GM21526 (cell line): ENCODE measurements at regions not wholly inside any gene's neighbourhood (a gene's known extent, or its start where the extent isn't known, plus 50 kb on each side); places are given as distances from the start of the nearest gene placed in this dataset.
"Not testable (repeated sequence)": the region's sequence is repeated elsewhere in the genome, so short reads cannot be mapped to it uniquely, and the experiment has no call there.

Source experiments
- ATAC-seq: cut with Tn5 transposase; IDR thresholded peaks from one replicate; pipeline ENCODE4 v1.9.1; 2021; ENCODE audit warnings: moderate library complexity; ENCODE audit not compliant: unreplicated experiment, low FRiP score

DNA sequence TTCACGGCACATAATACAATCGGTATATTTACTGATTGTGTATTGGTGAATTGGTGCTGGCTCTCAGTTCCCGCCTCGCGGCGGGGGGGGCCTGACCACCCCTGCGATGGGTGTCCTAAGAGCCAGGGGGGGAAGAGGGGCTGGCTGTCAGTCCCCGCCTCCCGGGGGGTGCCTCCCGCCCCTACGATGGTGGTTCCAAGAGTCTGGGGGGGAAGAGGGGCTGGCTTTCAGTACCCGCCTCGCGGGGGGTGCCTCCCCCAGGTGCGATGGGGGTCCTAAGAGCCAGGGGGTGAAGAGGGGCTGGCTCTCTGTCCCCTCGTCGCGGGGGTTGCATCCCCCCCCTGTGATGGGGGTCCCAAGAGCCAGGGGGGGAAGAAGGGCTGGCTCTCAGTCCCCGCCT is 2321.8 kb upstream of the PCDH20 start:
- ATAC-seq: no peak

DNA sequence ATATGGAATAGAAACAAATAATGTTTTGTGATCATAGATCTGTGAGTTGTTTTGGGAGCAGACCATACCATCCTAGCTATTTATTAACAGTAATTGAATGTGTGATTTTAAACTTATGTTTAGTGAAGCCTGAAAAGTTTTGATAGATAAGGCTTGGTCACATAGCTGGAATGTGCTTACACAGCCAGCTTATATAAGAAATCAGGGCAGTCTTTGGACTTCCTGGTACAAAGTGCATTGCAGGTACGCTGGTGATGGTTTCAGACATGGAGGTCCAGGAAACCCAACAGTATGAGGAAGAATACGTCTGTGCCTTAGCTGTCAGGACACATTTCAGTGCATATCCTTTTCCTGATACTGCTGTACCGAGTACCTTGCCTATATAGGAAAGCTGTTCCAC is 2316.2 kb upstream of the PCDH20 start:
- no peak for ATAC-seq

DNA sequence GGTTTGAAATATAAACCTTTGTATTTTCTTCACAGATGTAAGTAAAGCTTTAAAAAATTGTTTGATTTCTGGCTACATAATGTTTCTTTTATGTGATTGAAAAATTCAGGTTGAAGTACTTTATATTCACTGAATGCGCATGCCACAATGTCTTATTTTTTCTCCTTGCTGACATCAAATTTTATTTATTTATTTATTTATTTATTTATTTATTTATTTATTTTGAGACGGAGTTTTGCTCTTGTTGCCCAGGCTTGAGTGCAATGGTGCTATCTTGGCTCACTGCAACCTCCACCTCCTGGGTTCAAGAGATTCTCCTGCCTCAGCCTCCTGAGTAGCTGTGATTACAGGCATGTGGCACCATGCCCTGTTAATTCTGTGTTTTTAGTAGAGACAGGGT is 2296.5 kb upstream of the PCDH20 start:
- not testable (repeated sequence) for ATAC-seq

DNA sequence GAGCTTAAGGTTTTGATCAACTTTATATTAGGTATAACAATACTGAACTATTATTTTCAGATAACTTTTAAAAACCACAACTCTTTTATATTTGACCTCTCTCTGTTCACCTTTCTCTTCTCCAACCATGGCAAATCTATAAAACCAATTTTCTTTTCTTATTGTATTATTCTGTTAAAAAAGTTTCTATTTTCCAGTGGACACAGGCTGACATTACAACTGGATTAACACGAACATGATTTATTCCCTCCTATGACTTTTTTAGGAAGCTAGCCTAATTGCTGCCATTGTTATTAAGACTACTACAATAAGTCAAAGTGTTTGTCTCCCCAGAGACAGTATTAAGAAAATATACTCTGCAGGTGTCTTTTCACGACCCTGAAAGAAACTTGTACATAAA is 2291.1 kb upstream of the PCDH20 start:
- no peak for ATAC-seq

DNA sequence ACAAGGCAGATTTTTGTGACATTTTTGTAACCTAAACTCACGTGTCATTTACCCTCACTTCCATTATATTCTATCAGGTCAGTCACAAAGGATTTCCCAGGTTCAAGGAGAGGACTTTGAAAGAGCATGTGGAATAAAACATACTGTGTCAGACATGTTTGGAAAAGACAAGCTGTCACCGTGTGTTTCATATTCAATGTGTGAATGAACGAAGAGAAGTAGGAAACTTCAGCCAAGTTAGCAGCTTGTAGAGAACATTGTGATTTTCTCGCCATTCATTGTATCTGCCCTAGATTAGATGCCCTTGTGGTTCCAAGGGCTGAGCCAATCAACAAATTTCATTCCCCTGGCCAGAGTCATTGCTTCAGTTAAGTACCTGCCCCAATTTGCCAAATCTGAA is 2288.9 kb upstream of the PCDH20 start:
- no peak for ATAC-seq

DNA sequence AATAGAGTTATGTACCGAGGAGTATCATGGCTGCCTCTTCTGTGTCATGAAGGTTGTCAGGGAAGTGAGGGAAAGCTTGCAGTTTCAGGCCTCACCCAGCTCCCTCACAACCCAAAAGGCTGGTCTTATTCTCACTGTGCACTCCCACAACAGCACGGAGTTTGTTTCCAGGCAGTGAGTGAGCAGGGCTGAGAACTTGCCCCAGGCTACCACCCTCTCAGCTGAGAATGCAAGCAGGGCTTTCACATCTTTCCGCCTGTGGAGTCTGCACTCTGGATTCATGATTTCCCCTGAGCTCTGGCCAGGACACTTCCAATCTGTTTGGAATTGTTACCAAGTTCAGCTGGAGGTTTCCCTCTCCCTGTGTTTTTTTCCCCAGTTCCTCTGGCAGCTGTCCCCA is 2284.7 kb upstream of the PCDH20 start:
- ATAC-seq: no peak

DNA sequence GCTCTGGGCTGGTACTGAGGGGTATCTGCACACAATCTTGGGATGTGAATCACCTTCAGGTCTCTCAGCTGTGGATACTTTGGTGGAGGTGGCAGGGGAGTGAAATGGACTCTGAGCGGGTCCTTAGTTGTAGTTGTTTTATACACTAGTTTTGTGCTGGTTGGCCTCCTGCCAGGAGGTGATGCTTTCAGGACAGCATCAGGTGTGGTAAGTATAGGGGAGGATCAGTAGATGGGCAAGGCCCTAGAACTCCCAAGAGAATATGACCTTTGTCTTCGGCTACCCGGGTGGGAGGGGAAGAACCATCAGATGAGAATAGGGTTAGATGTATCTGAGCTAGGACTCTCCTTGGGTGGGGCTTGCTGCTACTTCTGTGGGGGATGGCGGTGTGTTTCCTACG is 2284.3 kb upstream of the PCDH20 start:
- no peak for ATAC-seq

DNA sequence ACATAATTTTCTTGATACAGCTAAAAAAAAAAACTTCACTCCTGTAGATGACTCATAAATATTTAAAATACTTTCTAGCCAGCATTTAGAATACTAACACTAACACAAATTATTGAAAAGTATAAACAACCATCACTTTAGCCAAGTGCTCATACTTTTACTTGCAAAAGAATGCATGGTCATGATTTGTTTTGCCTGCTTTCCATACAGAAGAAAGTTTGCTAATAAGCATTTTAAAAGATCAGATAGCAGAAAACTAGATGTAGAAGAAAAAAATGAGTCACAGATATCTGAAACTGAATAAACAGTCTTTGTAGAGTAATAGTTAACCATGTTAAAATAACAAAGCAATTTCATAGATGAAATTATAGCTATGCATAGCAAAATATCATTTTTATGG is 2280.4 kb upstream of the PCDH20 start:
- ATAC-seq: no peak

DNA sequence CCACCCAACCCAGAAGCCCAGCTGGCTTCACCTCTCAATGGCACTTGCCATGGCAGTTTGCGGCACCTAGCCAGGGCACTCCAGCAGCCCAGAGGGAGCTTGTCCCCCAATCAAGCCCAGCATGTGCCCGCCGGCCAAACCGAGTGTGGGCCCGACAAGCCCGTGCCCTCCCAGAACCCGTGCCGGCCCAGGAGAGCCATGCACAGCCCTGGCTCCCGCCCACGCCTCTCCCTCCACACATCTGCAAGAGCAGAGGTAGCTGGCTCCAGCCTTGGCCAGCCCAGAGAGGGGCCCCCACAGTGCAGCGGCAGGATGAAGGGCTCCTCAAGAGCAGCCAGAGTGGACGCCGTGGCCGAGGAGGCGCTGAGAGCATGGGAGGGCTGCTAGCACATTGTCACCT is 2278.0 kb upstream of the PCDH20 start:
- no peak for ATAC-seq

DNA sequence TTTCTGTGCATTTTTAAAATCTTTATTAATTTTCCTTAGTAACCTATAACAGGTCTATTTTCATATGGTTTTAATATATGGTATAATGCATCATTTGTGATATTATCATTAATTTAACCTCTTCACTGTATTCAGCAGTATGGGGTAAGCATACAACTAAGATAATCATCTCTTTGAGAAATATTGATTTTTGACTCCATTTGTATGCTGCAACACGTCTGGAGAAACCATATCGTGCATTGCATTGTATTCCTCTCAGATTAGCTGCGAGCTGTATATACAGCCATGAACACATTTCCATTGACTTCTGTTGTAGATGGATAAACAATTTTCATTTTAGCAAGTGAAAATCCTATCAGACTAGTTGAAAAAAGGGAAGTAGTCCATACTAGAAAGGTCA is 2275.8 kb upstream of the PCDH20 start:
- no peak for ATAC-seq

DNA sequence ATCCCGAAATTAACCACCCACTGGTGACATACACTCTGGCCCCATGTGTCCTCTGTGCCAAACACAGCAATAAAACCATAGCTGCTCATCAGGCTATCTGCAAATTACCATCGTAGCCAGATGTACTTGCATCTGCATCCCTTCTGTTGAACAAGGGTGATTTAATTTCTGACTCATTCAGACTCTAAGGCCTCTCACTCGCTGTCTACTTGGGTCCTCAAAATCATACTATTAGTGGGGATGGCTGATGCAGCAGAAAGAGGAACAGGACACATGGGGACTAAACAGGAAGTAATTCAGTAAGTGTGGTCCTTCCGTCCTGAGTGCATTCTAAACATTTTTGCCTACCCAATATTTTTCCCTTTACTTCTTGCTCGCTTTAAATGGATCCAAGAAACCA is 2275.0 kb upstream of the PCDH20 start:
- no peak for ATAC-seq

DNA sequence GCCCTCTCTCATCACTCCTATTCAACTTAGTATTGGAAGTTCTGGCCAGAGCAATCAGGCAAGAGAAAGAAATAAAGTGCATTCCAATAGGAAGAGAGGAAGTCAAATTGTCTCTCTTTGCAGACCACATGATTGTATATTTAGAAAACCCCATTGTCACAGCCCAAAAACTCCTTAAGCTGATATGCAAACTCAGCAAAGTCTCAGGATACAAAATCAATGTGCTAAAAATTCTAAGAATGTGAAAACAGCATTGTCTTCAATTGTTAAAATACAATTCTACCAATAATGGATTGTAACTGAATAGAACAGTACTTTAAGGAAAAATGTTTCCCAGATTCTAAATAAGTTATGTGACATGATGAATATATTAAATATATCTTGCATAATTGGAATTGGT is 2269.2 kb upstream of the PCDH20 start:
- no peak for ATAC-seq

DNA sequence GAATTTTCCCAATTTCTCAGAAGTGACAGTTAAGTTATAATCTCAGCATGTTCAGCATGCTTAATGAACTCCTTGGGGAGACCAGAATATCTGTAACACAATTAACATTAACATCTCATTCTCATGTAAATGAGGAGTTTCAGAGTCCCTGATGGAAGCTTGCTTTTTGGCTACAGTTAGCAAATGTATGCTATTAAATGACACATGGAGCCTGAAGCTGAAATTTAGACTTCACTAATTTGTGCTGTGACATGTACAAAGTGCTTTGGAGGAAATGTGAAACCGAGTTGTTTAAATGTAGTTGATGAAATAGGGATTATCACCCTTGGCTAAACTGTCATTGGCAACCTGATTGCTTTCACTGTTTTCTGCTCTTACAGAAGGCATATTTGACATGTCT is 2265.1 kb upstream of the PCDH20 start:
- no peak for ATAC-seq

DNA sequence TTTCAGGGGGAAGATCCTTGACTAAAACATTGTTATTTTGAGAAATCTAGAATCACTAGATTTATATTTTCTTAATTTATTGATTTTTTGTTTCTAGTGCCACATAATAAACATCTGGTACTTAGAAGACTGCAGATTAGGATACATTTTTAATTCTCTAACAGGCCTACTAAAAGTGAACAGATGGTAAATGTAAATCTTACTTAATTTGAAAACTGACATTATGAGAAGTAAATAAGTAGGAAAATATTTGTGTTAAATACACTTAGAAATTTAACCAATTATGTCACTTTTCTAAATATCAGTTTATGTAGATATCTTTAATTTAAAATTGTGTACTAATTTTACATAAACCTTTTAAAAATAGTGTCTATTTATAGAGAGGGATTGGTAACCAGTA is 2255.6 kb upstream of the PCDH20 start:
- ATAC-seq: no peak

DNA sequence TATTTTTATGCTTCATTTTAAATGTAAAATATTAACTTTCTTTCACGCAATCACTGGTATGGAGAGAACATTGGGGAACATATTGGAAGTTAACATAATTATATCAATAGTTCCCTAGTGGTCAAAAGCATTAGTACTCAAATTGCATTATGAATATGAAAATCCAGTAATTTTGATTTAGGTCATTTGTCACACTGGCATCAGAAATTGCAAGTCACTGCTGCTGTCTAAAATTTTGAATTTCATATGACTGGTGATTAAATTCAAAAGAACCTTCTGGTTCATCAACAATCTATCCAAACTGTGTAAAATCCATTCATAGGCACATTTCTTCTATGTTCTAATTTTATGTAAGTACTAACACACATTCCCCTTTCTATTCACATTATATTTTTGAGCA is 2235.7 kb upstream of the PCDH20 start:
- no peak for ATAC-seq

DNA sequence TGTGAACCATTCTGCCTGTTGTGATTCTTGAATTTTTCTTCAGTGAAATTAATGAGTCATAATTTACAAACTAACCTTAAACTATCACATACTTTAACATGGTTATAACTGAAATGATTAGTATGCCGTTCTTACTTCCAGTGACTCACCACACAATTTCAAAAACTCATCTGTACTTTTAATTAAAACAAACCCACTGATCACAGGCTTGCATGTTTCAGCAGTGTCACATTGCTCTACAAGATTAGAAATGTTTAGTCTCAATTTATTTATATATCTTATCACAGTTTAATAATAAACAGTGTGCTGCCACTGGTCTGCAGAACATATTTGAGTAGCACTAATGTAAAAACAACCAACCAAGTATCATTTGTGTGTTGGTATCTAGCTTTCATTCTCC is 2227.9 kb upstream of the PCDH20 start:
- ATAC-seq: no peak

DNA sequence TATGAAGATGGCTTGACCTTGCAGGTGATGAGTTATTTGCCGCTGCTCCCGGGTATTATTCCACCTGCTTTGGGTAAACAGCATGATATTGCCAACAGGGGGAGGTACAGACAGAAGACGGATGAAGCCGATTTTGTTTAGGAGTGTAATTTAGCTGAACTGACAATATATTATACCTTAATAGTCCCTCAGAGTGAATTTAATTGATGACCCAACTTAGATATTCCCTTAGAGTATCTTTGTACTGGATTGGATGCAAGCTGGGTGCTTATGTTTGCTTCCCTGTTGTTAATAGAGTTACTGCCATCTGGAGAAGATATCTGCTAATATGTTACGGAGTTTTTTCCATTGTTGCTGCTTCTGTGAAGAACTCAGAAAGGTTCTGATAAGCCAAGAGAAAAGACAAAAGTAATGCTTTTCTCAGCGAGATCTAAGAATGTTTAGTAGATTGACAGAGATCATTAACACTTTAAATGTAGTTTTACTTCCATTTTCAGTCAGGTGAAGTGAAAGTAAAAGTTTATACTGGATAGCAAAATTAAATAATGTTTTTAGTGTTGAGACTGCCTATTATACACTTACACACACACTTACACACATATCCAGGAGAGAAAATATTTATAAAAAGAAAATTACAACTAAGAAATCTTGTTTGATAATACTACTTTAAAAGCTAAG is 2220.8 kb upstream of the PCDH20 start:
- ATAC-seq: no peak

DNA sequence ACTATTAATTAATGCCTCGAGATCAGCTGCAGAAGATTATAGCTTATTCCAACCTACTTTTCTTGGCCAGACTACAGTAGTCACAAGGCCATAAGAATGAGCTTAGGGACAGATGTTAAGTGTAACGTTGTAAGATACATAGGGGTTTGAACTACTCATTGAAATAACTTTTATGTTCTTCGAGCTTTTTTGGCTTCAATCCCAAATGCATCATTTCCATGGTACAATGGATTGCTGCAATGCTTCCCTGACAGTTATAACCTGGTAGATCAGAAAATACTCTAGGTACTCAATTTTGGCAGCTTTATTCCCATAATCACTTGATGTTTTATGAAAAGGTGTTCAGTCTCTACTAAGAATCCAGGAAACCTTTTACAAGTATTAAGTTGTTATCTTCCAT is 2216.7 kb upstream of the PCDH20 start:
- no peak for ATAC-seq

DNA sequence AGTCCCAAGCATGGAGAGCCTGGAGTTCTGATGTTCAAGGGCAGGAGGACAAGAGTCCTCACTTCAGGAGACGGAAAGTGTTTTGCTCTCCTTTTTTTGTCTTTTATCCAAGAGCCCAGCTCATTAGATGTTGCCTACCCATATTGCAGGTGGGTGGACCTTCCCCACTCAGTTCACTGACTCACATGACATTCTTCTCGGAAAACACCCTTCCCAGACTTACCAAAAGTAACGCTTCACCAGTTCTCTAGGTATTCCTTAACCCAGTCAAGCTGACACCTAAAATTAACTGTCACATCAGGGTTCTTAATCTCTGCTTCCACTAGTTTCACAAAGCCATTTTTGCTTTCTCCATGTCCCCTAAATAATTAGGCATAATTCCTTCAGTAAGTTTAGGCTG is 2215.4 kb upstream of the PCDH20 start:
- ATAC-seq: no peak

DNA sequence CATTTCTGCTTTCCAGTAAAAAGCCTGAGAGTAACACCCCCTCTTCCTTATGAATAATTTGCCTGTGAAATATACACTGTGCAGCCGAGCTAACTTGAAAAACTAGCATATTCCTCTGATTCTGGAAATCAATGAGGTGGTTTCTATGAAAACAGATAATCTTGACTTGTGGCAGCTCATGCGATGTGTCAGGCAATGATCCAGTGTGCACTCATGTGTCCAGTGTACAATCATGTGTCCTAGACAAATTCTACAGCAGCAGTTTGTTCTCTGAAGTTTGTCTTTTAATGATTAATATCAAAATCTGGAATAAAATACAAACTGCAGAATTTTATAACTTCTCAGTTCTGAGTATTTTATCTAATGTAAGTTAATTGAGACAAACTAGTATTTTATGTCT is 2213.9 kb upstream of the PCDH20 start:
- ATAC-seq: no peak

DNA sequence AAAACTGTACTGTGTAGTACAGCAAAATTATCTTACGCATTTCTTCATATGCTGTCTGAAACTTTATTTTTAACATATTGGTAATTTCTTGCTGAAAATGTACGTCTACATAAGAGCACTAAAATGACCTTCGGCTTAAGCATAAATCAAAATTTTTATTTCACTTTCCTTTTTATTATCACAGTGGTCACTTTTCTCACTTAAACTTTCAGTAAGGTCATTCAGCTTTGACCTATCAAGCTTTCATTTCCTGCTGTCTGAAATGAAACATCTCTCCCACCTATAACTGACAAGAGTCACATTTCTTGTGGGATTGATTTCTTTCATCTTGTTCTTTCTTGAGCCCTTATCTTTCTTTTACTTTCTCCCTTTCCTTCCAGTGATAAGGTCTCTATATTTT is 2212.7 kb upstream of the PCDH20 start:
- ATAC-seq: no peak

DNA sequence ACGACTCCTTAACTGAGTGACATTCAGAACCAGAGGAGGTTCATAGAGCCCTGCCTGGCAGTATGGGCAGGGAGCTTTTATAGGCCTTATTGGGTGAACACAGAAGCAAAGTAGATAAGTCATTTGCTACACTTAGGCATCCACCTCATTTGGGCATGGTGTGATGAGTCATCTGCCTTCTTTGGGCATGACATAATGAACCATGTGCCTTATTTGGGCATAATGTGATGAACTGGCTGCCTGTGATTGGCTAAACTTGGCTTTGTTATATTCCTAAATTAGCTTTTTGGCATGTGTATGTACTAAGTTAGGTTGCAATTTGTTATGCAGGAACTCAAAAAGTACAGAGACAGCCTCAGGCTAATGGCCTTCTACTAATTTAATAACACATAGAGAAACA is 2210.2 kb upstream of the PCDH20 start:
- no peak for ATAC-seq
